ENCODE measurements at regions not wholly inside any gene's neighbourhood (a gene's known extent, or its start where the extent isn't known, plus 50 kb on each side); places are given as distances from the start of the nearest gene placed in this dataset.

GRCh38 chr2:239765911-239766310 is 259.2 kb downstream of the NDUFA10 start:
- no peak for TF ChIP-seq CTCF (IDR thresholded peaks at IDR 0.05)
- TF ChIP-seq POLR2A (IDR thresholded peaks at IDR 0.05): no peak
